HAP-1 (cell line): ENCODE measurements at regions not wholly inside any gene's neighbourhood (a gene's known extent, or its start where the extent isn't known, plus 50 kb on each side); places are given as distances from the start of the nearest gene placed in this dataset.
"Not testable (repeated sequence)": the region's sequence is repeated elsewhere in the genome, so short reads cannot be mapped to it uniquely, and the experiment has no call there.

Experiments
- DNase-seq, 2 experiments: peaks; one replicate each; pipeline ENCODE4 v3.0.0-alpha.2; 2016 to 2020; ENCODE audit warnings: low spot score in 2 of 2
- H3K27me3 ChIP-seq: fragments of 250-450 bp; sonication (Bioruptor Pico); 2 replicates; pipeline ENCODE4 v1.5.1; 2020; ENCODE audit warnings: low read depth, mild to moderate bottlenecking, moderate library complexity
- H3K36me3 ChIP-seq: fragments of 250-450 bp; sonication (Bioruptor Pico); replicated peaks from 2 replicates; pipeline ENCODE4 v1.5.1; 2020; ENCODE audit warnings: mild to moderate bottlenecking
- H3K4me1 ChIP-seq: fragments of 250-450 bp; sonication (Bioruptor Pico); 2 replicates; pipeline ENCODE4 v1.5.1; 2020; ENCODE audit warnings: mild to moderate bottlenecking
- H3K4me3 ChIP-seq: fragments of 250-450 bp; sonication (Bioruptor Pico); 2 replicates; pipeline ENCODE4 v1.5.1; 2020; ENCODE audit warnings: mild to moderate bottlenecking, moderate library complexity
- H3K9me3 ChIP-seq: fragments of 250-450 bp; sonication (Bioruptor Pico); 2 replicates; pipeline ENCODE4 v1.5.1; 2020; ENCODE audit warnings: mild to moderate bottlenecking, moderate library complexity
- in situ Hi-C: fragments of 300-500 bp; cut with MboI; formaldehyde crosslinking; loops from 3 replicates; pipeline ENCODE4 v1.14.3; 2020; ENCODE audit warnings: low sequenced_read_pairs, inconsistent platforms, mixed read lengths

DNA sequence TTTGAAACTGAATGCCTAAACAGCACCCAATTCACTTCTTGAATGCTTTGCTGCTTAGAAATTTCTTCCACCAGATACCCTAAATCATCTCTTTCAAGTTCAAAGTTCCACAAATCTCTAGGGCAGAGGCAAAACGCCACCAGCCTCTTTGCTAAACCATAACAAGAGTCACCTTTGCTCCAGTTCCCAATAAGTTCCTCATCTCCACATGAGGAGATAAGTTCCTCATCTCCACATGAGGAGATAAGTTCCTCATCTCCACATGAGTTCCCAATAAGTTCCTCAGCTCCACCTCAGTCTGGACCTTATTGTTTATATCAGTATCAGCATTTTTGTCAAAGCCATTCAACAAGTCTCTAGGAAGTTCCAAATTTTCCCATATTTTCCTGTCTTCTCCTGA, 123.9 kb upstream of the MEOX2 start:
- H3K4me3 ChIP-seq, H3K9me3 ChIP-seq, H3K27me3 ChIP-seq, H3K36me3 ChIP-seq, in situ Hi-C loops, DNase-seq, H3K4me1 ChIP-seq: not testable (repeated sequence)

DNA sequence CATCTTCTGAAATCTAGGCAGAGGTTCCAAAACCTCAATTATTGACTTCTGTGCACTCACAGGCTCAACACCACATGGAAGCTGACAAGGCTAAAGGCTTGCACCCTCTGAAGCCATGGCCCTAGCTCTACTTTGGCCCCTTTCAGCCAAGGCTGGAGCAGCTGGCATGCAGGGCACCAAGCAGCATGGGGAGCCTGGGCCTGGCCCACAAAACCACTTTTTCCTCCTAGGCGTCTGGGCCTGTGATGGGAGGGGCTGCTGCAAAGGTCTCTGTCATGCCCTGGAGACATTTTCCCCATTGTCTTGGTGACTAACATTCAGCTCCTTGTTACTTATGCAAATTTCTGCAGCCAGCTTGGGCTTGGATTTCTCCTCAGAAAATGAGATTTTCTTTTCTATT, 123.5 kb upstream of the MEOX2 start:
- H3K4me3 ChIP-seq, H3K4me1 ChIP-seq, in situ Hi-C loops, H3K27me3 ChIP-seq, H3K9me3 ChIP-seq, H3K36me3 ChIP-seq: not testable (repeated sequence)
- peak in 1 of 2 experiments; percentile 29 for DNase-seq

DNA sequence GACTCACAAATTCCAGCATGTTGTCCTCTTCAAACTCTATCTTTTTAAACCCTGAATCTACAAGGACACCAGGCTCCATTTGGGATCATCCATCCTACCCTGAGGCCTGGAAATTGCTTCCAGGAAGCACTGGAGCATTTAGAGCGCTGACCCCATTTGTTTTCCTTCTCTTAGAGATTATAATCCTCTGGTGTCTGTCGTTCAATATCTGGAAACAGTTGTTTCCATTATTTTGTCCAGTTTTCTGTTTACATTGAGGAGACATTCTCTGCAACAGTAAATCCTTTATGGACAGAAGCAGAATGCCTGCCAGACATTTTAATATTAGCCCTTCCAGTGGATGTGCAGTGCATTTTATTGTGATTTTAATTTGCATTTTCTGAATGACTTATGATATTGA, 119.4 kb upstream of the MEOX2 start:
- Histone ChIP-seq H3K27me3 (no peaks in the 10 kb centered on the region), H3K4me3 (no peak overlapping the region), H3K4me1 (no peaks in the 10 kb centered on the region; the same call in 1 of the 2 replicates), H3K36me3 (no peaks in the 10 kb centered on the region), H3K9me3 (no peaks in the 10 kb centered on the region)
- DNase-seq, result no peak
- in situ Hi-C loops, result no loop called here

DNA sequence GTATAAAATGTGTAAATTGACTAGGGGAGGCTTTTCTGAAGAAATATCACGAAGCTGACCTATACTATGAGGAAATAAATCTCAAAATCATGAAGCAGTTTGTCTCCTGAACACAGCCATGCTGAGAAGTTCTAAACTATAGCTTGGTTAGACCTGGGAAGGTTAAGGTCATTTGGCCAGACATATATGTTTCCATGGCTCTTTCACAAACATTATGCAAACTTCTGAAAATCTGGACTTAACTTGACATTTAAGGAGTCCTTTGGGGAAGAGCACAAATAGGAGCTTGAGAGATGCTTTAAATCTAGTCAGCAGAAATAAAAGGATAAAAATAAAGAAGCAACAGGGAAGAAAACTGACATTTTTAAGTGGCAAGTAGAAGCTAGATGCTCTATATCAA, 115.9 kb upstream of the MEOX2 start:
- Histone ChIP-seq H3K27me3 (no peaks in the 10 kb centered on the region), H3K4me3 (no peak overlapping the region), H3K9me3 (no peaks in the 10 kb centered on the region), H3K4me1 (no peaks in the 10 kb centered on the region; the same call in 1 of the 2 replicates), H3K36me3 (no peaks in the 10 kb centered on the region)
- no peak for DNase-seq
- in situ Hi-C loops, result no loop called here

DNA sequence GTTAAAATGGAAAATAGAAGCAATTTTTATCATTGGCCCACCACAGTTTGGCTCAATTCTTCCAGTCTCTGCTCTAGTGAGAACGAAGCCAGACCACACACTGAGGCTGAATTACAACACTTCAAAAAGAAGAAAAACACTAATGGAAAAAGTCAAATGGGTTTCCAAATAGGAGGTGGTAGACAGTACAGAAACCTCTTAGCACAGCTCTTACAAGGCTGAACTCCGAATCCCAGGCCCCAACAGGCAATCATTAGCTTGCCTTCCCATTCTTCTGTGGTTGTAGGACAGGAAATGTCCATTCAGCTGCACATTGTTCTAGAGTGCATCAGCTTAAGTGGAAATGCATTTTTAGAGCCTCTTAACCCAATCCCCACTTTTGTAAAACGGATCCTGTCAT, 115.1 kb upstream of the MEOX2 start:
- no peak for DNase-seq
- Histone ChIP-seq H3K4me1 (no peaks in the 10 kb centered on the region; the same call in 1 of the 2 replicates), H3K9me3 (no peaks in the 10 kb centered on the region), H3K27me3 (no peaks in the 10 kb centered on the region), H3K36me3 (no peaks in the 10 kb centered on the region), H3K4me3 (no peak overlapping the region)
- in situ Hi-C loops, result no loop called here

DNA sequence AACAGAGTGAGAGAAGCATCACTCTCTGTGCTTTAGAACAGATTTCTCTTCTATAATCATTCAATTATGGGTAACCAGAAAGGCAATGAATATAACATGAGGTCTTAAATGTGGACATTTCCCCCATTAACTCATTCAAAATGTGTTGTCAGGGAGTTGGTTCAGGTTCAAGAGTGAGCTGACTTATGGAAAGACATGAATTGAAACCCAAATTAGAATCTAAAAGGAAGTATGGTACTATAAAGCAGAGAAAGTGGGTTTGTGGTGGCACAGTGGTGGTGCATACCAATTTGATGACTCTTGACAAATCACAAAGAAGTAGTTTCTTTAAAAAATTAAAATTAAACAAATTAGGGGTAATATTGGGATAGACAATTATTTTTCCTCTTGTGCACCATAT, 114.6 kb upstream of the MEOX2 start:
- no peaks in the 10 kb centered on the region for H3K9me3 ChIP-seq
- H3K36me3 ChIP-seq, result no peaks in the 10 kb centered on the region
- in situ Hi-C loops, result no loop called here
- no peaks in the 10 kb centered on the region for H3K27me3 ChIP-seq
- no peak for DNase-seq
- no peak overlapping the region for H3K4me3 ChIP-seq
- H3K4me1 ChIP-seq, result no peaks in the 10 kb centered on the region; the same call in 1 of the 2 replicates

DNA sequence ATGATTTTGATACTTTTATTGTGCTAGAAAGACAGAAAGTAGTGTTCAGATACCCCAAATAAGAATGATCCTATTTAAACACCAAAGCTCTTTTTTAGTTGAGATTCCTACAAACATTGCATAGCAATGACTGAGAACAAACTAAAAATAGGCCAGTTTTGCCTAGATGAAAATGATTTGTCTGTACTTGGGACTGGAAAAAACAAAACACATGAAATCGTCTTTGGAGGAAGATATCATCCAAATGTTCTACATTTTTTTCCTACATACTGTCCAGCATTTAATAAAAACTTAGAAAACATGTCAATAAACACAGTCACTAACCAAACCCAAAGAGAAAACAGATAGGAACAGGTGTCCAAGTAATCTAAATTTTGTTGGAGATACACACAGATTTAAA, 111.6 kb upstream of the MEOX2 start:
- Histone ChIP-seq H3K9me3 (no peaks in the 10 kb centered on the region), H3K4me3 (no peak overlapping the region), H3K36me3 (no peaks in the 10 kb centered on the region), H3K4me1 (no peaks in the 10 kb centered on the region), H3K27me3 (no peaks in the 10 kb centered on the region)
- no peak for DNase-seq
- in situ Hi-C loops, result no loop called here

DNA sequence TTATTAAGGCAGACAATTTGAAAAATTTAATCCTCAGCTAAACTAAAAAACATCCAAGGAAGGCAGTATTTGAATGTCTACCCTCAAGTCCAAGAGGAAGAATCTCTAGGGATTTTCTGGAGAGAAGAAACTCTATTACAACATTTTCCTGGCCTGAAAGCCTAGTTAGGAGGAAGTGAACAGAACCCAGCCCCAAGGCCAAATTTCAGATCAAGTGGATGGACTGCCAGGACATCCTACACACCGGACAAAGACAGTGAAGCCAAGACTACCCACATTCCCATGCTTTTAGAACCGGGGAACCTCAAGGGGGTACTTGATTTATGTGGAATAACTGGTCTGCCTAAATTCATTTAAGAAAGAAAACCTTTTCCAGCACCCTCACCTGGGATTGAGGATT, 108.9 kb upstream of the MEOX2 start:
- H3K4me1 ChIP-seq, result no peaks in the 10 kb centered on the region
- no peaks in the 10 kb centered on the region for H3K36me3 ChIP-seq
- in situ Hi-C loops, result no loop called here
- H3K27me3 ChIP-seq, result no peaks in the 10 kb centered on the region
- DNase-seq, result no peak
- no peaks in the 10 kb centered on the region for H3K9me3 ChIP-seq
- H3K4me3 ChIP-seq, result no peak overlapping the region

DNA sequence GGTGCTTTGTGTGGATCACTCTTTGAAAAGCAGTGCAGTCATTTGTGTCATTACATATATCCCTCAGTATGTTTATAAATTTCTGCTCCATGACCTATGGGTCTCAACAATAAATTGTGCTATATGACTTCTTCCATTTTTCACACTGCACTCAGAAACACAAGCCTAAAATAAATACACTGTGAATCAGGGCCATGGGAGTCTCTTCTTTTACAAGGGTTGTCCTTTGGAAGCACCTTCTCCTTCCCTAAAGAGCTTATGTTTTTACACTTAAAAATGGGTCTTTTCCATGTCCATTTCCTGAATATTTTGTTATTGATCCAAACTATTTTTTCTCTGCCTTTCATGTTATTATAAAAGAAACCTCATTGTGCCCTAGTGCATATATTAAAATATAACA, 108.3 kb upstream of the MEOX2 start:
- Histone ChIP-seq H3K4me1 (no peaks in the 10 kb centered on the region), H3K9me3 (no peaks in the 10 kb centered on the region), H3K27me3 (no peaks in the 10 kb centered on the region), H3K36me3 (no peaks in the 10 kb centered on the region), H3K4me3 (no peak overlapping the region)
- DNase-seq, result no peak
- in situ Hi-C loops, result no loop called here

DNA sequence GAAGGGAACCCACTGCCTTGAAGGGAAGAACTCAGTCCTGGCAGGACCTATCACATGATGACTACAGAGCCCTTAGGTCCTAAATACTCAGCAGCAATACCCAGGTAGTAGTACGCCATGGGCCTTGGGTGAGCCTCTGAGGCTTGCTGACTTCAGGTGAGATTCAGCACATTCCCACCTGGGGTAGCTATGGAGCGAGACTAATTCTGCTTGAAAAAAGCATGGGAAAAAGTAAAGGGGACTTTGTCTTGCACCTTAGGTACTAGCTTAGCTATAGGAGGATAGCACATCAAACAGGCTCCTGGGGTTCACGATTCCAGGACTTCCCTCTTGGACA, 98.2 kb upstream of the MEOX2 start:
- H3K27me3 ChIP-seq, result no peaks in the 10 kb centered on the region
- in situ Hi-C loops, result no loop called here
- no peak overlapping the region for H3K4me3 ChIP-seq
- no peak for DNase-seq
- H3K9me3 ChIP-seq, result no peaks in the 10 kb centered on the region
- H3K36me3 ChIP-seq, result no peaks in the 10 kb centered on the region
- no peaks in the 10 kb centered on the region for H3K4me1 ChIP-seq

DNA sequence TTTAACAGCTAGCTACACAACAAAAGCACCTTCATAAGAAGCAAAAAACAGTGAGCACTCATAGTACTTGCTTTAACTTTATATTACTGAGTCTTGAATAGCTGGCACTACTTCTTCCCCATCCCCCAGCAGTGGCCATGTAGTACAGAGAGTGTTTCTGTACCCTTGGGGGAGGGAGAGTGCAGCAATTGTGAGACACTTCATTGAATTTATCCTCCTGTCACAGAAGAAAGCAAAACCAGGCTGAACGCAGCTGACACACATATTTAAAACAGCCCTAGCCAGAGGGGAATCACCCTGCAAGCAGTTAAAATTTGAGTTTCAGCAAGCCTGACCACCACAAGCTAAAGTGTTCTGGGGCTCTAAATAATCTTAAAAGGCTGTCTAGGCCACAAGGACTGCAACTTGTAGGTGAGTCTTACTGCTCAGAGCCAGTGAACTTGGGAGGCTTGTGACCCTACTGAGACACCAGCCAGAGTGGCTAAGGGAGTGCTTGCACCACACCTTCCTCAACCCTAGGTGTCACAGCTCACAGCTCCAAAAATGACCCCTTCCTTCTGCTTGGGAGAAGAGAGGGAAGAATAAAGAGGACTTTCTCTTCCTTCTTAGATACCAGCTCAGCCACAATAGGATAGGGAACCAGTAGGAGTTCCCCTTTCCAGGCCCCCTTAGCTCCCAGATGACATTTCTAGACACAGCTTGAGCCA, 97.7 kb upstream of the MEOX2 start:
- DNase-seq, result peak in 1 of 2 experiments; percentile 26
- Histone ChIP-seq H3K9me3 (no peaks in the 10 kb centered on the region), H3K4me1 (no peaks in the 10 kb centered on the region), H3K36me3 (no peaks in the 10 kb centered on the region), H3K4me3 (no peak overlapping the region), H3K27me3 (no peaks in the 10 kb centered on the region)
- in situ Hi-C loops, result no loop called here

DNA sequence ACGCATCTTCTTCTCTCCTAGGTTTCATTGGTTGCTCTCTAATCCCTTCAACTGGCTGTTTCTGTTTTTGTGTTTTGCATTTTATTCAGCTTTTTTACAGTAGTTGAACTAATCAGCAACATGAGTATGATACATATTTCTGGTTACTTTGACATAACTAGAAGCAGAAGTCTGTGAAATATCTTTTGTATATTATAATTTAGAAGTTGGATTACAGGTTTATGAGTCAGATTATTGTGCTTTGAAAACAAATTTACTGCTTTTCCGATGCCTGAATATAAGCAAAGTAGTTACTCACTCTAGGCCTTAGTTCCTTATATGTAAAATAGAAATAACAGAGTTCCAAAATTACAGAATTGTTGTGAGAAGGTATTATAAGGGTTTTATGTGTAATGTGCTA, 96.2 kb upstream of the MEOX2 start:
- in situ Hi-C loops, result no loop called here
- Histone ChIP-seq H3K9me3 (no peaks in the 10 kb centered on the region), H3K4me3 (no peak overlapping the region), H3K27me3 (no peaks in the 10 kb centered on the region), H3K36me3 (no peaks in the 10 kb centered on the region), H3K4me1 (no peaks in the 10 kb centered on the region)
- DNase-seq, result no peak

DNA sequence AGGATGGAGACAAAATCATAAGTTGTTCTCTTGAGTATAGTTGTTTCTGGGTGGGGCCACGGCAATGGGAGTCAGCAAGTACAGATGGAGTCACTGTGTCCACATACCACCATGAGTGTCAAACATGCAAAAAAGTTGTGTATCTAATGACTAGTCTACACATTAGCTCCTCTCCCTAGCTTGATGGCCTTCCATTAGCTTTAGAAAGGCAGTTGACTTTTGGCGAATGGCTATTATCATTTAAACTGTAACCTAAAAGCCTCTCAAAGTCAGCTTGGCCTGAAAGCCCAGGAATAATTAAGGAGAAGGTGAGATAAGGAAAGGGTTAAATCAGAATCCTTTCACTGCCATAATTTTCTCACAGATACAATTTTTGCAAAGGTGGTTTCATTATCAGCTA, 95.5 kb upstream of the MEOX2 start:
- in situ Hi-C loops, result no loop called here
- no peak for DNase-seq
- Histone ChIP-seq H3K36me3 (no peaks in the 10 kb centered on the region), H3K9me3 (no peaks in the 10 kb centered on the region), H3K27me3 (no peaks in the 10 kb centered on the region), H3K4me1 (no peaks in the 10 kb centered on the region), H3K4me3 (no peak overlapping the region)

DNA sequence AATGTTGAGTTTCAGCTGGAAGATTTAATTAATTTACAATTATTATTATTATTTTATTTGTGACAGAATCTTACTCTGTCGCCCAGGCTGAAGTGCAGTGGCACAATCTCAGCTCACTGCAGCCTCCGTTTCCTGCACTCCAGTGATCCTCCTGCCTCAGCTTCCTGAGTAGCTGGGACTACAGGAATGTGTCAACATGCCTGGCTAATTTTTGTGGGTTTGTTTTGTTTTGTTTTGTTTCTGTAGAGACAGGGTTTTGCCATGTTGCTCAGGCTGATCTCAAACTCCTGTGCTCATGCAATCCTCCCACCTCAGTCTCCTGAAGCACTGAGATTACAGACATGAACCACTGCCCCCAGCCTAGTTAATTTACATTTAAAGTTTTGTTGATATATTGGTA, 93.8 kb upstream of the MEOX2 start:
- no peaks in the 10 kb centered on the region; the same call in 1 of the 2 replicates for H3K4me1 ChIP-seq
- DNase-seq, result no peak
- no peaks in the 10 kb centered on the region for H3K9me3 ChIP-seq
- H3K36me3 ChIP-seq, result no peaks in the 10 kb centered on the region
- no peak overlapping the region for H3K4me3 ChIP-seq
- in situ Hi-C loops, result no loop called here
- no peaks in the 10 kb centered on the region for H3K27me3 ChIP-seq

DNA sequence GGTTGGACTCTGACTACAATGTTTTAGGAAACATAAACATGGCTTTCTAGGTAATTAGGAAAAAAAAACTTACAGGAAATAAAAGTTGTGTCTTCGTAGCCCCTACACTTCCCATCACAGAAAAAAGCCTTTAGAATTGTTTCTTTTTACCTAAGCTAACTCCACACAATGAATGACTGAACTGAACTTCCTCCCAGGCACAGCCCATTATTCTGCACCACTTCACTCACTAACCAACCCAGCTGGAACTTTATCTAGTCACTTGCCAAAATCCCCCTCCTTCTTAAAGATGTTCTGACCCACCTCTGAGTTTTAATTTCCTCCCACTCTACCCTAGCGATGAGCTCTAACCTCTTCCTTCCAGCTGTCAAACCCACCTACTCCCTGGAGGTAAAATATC, 91.7 kb upstream of the MEOX2 start:
- H3K4me3 ChIP-seq, result no peak overlapping the region
- in situ Hi-C loops, result no loop called here

More for the DNA sequence above, 91.7 kb upstream of the MEOX2 start:
- no peaks in the 10 kb centered on the region; the same call in 1 of the 2 replicates for H3K4me1 ChIP-seq
- no peaks in the 10 kb centered on the region for H3K36me3 ChIP-seq
- no peaks in the 10 kb centered on the region for H3K27me3 ChIP-seq
- no peaks in the 10 kb centered on the region for H3K9me3 ChIP-seq
- DNase-seq, result no peak
